Frontal cortex (tissue), 3 donors: ENCODE measurements at regions not wholly inside any gene's neighbourhood (a gene's known extent, or its start where the extent isn't known, plus 50 kb on each side); places are given as distances from the start of the nearest gene placed in this dataset.

Experiments used
- DNase-seq, 2 donors: peaks; one replicate each; pipeline ENCODE4 v3.0.0; 2012; ENCODE audit warnings: low spot score in 2 of 2
- FAIRE-seq: peaks from 2 replicates; lab custom pipeline; 2012; peaks lifted over from hg19 to GRCh38; lab: Jason Lieb, UNC
- donor health status: control.
- donor health status: control.
- donor health status: control.

DNA sequence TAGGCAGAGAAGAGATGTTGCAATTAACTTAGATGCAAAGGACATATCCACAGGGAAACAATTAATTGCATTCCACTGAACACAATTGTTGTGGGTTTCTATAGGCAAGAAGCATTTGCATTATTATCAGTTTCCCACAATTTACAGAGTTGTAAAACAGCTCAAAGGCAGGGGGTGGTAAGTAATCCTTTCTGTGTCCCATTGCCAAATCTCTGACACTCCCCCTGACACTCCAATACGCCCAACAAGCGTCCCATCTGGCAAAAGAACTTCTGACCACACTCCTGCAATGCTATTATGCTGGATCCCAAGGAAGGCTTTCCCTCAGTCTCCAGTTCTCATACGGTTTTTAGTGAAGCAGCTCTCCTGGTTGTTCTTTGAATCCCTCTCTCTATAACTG, 179.8 kb downstream of the CXCL12 start:
- FAIRE-seq = no peak
- no peak for DNase-seq

DNA sequence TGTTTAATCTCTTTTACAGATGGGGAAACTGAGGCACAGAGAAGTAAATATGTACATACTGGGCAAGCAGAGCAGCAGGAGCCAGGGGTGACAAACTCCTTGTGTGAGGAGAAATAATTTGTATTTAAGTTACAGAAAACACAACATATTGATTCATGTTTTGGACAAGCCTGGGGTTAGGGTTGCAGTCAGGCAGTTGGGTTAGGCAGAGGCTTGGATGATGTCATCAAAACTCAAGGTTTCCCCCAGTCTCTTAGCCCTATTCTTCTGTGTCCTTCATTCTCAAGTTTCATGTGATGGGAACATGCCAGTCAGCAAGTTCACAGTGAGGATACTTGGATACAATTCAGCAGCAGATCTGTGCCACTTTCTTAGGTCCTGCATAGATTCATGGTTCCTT, 181.4 kb downstream of the CXCL12 start:
- FAIRE-seq (no peak), DNase-seq (no peak)

DNA sequence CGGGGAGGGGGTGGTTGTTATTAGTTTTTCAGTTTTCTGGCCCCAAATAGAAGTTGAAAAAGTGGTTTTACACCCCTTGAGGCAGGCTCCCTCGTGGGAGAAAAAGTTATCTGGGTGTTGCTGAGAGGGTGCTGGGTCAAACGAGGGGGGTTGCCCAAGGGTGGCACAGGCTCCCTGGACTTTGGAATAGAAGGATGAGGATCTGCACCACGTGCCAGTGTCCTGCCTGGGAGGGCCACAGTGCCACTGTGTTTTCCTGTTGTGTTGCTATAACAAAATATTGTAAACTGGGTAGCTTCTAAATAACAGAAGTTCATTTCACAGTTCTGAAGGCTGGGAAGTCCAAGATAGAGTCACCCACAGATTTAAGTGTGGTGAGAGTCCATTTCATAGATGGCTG, 181.9 kb downstream of the CXCL12 start:
- DNase-seq (no peak), FAIRE-seq (no peak)

DNA sequence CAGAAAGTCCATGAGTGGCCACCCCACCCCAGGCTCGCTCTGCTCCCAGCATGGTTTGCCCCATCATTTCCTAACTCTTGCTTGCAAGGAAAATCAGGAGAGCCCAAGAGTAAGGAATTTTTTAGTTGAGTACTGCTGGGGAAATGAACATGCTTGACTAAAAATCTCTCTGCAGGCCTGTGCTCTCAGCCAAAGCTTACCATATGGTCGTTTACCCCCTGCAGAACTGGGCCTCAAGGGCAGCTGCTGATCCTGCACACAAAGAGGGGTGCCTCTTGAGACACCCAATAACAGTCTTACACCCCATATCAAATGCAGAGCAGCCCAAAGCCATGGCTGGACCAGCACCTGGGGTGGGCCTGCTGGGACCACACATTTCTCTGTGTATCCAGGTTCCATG, 183.2 kb downstream of the CXCL12 start:
- no peak for FAIRE-seq
- no peak for DNase-seq

DNA sequence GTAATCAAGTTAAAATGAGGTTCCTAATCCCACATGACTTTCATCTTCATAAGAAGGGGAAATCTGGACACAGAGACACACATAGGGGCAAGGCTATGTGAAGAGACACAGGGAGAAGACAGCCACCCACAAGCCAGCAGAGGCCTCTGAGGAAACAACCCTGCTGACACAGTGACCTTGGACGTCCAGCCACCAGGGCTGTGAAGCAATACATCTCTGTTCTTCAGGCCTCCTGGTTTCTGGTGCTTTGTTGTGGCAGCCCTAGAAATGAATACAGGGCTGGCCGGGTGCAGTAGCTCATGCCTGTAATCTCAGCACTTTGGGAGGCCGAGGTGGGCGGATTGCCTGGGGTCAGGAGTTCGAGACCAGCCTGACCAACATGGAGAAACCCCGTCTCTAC, 183.9 kb downstream of the CXCL12 start:
- DNase-seq = no peak
- FAIRE-seq = no peak

DNA sequence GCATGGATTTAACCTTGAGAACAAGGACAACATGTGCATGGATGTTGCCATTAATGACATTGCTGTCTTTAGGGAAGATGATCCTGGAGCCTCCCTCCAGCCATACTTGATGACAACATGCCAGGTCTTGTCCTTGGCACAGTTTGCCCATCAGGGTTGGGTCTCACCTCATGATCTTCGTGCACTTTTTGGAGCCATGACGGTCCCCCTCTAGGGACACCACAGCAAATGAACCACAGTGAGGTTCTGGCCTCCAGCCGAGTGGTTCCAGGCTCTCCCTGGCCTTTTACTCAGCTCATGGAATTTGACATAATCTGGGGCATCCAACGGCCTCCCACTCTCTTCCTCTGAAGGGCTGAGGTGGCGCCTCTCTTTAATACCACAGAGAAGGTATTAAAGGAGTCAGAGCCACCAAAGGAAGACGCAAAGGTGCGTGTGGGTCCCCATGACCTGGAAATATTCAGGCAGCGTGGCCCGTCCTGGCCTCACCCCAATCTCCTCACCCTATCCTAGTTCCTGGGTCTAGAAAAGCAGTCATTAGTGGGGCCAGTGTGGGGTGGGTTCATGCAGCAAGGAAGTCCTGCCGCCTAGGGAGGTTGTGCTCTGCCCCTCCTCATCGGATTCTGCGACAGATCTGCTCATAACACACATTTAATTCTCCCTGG, 184.8 kb downstream of the CXCL12 start:
- DNase-seq = no peak
- FAIRE-seq = no peak

DNA sequence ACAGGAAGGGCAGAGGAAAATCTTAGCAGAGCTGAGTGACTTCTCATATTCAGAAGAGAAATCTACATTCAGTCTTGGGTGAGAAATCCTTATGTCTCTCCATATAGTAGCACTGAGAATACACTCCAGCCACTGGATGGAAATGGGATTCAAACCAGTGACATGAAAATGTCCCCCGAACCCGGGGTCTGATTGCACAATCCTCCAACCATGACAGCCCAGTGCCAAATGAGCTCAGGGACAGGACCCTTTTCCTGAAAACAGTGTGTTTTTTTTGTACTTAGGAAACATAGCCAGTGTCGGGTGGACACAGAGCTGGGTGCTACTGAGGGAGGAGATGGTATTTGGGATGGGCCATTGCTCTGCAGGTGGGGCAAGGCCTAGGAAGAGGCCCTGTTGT, 185.6 kb downstream of the CXCL12 start:
- no peak for DNase-seq
- FAIRE-seq = no peak

DNA sequence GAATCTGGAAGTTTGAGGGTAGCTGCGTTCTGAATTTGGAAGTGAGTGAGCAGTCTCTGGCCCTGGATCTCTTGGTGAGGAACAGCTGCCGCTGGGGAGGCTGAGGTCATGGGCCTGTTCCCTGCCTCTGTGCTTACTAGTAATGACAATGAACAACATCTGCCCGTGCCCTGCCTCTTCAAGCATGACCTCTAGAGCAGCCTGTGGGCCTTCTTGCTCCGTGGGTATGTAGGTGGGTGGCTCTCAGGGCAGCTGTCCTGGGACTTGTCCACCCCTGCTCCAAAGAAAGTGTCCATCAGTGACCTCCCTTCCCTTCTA, 186.2 kb downstream of the CXCL12 start:
- FAIRE-seq (no peak), DNase-seq (no peak)

DNA sequence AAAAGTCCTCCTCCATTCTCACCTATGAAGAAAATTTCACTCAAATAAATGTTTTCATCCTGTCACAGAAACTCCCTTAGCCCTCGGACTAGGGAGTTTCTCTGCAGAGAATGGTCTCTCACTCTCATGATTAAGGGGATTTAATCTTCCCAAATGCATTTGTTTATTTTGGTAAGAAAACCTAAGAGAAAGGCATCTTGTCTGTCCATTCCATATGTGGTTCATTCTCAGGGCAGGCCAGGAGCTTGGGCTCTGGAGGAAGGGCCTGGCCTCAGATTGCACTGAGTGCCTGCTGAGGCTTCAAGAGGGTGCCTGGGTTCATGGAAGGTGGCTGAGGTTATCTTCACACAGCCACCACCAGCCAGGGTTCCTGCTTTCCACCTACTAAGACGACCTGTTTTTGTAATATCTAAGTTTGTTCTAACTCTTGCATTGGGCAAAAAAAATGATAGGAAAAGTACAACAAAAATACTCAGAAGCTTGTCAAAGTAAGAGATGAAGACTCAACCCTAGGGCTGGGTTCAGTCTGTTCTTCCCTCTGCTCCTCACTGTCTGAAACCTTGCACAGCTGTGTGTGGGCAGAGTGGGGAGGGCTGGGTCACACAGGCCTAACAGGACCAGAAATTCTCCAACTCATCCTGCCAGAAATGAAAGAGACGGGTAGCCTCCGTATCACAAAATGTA, 186.7 kb downstream of the CXCL12 start:
- FAIRE-seq (no peak), DNase-seq (no peak)

DNA sequence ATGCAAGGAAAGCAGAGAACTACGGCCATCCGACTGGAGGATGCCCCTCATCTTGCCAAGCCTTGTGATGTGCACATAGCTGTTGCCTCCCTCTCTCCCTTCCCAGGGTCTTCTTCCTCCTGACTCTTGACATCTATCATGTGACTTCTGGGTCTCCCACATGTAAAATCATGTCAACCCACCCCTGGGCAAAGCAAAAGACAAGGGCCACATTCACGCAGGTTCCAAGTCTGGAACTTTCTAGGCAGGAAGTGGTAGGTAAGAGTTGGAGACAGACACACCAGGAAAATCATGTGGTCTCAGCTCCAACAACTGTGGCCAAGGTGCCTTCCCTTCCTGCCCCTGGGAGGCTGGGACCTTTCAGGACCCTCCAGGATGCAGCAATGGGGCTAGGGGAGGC, 187.3 kb downstream of the CXCL12 start:
- DNase-seq (no peak), FAIRE-seq (no peak)

DNA sequence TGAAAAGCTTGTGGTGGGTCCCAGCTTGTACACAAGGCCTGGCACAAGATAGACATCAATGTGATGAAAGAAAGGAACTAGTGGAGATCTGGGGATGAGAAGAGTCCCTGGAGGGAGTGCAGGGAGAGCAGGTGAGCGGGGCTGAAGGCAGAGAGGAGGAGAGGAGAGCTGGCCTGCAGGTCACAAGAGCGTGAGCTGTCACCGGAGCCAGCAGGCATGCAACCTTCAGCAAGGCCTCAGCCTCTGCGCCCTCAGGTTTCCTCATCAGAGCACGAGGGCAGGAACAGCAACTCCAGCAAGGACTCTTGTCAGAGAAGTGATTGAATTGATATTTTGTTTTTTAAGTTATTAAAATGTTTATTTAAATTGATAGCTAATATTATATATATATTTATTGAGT, 188.6 kb downstream of the CXCL12 start:
- DNase-seq (no peak), FAIRE-seq (no peak)

DNA sequence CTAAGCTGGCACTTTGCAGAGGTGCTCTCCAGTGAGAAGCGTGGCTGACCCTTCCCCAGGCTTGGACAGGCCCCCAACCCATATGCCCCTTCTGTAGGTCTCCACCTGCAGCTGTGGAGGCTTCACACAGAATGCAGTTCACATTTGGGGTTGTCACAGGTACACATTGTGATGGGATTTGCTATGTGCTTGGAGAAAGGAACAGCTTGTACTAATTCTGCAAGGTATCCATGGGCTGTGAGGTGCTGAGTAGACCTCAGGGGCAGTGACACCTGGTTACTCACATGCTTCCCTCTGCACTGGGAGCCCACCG, 188.9 kb downstream of the CXCL12 start:
- DNase-seq (no peak), FAIRE-seq (no peak)

DNA sequence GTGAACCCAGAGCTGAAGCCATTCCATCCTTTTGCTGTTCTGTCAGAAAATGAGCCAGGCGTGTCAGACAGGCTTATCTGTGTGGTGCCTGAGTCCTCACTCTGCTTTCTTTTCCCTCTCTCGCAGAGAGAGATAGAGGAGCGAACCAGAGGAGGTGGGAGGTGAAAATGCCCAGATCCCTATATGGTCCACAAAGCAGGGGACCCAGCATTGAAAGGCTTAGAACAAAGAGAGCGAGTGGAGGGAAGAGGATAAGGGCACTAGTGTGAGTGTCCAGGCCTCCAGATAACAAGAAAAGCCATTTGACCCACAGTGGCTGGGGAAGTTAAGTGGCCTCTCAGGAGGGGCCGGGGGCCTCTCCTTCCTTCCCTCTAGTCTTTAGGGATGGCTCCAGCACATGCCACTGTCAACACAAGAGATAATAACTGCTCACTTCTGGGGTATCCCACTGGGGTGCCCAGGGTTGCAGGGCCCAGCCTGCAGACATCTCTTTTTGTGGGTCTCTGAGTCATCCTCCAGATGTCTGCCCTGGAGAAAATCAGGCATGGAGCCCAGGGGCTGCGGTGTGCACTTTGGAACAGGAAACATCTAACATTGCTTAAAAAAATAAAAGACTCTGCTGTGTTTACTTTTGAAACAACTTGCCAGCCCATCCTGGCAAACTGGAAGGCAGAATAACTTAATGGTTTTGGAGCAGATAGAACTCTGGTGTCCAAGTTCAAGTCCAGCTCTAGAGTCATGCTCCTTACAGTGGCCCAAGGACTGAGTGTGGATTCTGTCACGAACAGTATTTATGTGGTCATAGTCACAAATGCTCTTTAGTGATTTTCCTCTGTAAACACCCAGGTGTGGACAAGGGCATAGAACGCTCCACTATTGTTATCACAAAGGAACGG, 189.5 kb downstream of the CXCL12 start:
- no peak for FAIRE-seq
- DNase-seq = no peak

DNA sequence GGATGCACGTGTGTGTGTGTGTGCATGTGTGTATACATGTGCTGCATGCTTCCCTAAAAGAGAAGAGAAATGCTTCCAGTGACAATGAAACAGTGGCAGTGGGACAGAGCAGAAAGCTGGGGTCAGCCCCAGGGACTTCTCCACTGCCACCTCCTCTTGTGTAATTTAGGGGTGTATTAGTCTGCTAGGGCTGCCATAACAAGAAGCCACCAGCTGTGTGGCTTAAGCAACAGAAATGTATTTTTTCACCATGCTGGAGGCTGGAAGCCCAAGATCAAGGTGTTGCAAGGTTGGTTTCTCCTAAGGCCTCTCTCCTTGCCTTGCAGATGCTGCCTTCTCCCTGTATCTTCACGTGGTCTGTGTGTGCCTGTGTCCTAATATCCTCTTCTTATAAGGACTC, 190.5 kb downstream of the CXCL12 start:
- FAIRE-seq = no peak
- DNase-seq = no peak

DNA sequence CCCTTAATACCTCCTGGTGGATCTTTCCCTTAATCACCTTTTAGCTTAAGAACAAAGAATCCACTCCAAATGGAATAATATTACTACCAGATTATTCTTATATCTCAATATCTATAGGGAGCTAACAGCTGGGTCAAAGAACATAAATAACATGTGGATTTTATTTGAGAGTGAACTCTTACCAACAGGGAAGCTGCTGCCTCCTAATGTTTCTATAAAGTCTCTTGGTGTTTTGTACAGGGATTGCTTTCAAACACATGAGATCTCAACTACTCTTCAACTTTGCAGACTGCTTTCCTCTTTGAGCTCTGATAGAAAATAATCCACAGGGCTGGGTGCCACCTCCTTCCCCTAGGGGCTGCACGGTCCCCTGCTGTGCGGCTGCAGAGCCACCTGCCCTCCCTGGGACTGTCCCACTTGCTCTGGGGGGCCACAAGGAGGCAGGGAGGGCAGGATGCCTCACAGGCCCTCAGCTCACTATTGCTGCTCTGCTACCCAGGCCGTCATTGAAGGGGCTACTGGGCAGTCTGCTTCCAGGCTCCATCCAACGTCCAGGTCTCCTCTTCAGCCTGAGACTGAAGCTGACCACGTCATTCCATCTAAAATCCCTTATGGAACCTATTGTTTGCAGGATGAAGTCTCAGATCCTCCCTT, 191.2 kb downstream of the CXCL12 start:
- FAIRE-seq (no peak), DNase-seq (no peak)

DNA sequence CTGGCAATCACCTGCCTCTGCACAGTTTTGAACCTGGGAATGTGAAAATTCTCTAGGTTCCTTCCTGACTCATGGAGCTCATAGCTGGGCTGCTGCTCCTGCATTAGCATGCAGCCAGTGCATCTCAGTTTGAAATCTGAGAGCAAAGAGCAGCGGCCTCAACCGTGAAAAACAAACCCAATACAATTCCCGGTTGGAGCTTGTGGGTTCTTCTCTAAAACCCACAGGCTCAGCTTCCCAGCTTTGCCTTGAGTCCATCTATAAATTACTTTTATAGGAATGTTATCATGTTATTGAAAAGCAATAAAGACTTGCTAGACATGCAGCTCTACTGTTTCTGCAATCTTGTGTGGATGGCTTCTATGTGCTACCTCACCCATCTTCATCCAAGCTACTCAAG, 191.7 kb downstream of the CXCL12 start:
- FAIRE-seq = no peak
- DNase-seq = no peak

DNA sequence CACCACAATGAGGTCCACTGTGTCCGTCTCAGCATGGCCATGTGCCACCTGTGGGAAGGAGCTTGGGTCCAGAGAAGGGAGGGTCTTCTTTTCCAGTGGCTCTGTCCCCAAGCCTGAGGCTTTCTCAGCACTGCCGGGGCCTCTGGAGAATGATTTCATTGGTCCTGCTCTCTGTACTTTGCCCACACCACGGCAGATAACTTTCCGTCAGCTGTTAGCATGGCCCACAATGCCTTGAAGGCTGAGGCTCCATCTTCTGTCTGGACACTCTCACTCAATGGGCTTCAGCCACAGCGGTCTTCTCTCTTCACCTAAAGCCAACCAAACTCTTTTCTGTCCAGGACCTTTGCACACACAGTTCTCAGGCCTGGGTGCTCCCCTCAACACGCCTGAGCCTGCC, 192.5 kb downstream of the CXCL12 start:
- FAIRE-seq (no peak), DNase-seq (no peak)

DNA sequence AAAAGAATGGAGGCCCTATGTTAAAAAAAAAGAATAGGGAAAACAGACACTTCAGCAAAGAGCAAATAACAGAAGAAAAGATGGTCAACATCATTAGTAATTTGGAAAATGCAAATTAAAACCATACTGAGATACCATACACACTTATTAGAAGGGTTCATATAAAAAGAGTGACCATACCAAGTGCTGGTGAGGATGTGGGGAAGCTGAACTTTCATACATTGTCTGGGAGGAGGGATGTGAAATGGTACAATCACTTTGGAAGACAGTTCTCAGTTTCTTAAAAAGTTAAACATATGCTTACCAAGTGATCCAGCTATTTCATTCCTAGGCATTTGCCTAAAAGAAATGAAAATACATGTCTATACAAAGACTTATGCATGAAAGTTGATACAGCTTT, 194.4 kb downstream of the CXCL12 start:
- FAIRE-seq (no peak), DNase-seq (no peak)

DNA sequence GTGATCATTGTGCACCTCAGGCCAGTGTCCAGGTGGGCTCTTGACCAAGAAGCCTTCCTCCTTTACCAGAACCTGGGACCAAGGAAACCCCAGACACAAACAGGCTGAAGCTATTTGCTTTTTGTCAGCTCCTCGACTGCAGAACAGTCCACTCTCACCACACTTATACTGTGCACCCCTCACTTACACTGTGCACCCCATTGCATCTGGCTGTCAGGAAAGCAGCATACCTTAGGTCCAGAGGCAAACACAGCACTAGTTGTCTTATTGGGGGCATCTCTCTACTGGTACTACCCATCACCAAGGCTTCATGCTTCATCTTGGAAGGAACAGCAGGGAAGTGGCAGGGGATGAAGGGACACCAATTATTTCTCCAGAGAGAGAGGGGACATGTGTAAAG, 198.1 kb downstream of the CXCL12 start:
- DNase-seq (no peak), FAIRE-seq (no peak)

DNA sequence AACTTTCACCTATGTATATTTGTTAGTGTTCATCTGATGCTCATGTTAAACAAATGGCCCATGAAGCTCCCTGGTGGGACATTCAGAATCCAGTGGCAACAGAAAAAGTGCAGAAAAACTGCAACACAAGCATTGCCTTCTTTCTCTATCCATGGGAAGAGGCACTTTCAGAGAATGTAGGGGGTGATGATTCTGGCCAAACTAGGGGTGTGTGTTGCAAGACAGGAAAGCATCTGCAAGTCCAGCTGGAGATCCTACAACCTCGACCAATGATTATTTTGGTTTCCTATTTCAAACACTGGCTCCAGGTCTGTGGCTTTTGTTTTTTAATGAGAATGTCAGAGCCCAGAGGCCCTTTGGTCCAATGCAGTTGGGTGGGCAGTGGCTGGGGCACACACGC, 198.7 kb downstream of the CXCL12 start:
- no peak for FAIRE-seq
- DNase-seq = no peak

DNA sequence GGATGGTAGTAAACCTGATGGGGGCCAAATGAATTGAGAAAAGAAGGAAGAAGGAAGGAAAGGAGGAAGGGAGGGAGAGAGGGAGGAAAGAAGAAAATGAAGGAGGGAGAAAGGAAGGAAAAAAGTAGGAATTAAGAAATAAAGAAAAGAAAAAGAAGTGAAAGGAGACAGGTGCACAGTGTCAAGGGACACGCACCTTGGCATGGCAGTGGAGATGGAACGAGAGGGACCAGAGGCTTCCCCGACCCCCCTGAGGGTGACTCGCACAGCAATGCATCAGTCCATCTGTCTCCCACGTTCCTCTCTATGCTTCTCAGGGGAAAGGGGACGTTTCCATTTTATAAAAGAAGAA, 199.6 kb downstream of the CXCL12 start:
- DNase-seq = no peak
- no peak for FAIRE-seq
